HG02970 (cell line): ENCODE measurements at regions not wholly inside any gene's neighbourhood (a gene's known extent, or its start where the extent isn't known, plus 50 kb on each side); places are given as distances from the start of the nearest gene placed in this dataset.
"Not testable (repeated sequence)": the region's sequence is repeated elsewhere in the genome, so short reads cannot be mapped to it uniquely, and the experiment has no call there.

Experiments used
- ATAC-seq: cut with Tn5 transposase; IDR thresholded peaks from one replicate; pipeline ENCODE4 v1.9.1; 2021; ENCODE audit warnings: mild to moderate bottlenecking, moderate library complexity, moderate number of reproducible peaks; ENCODE audit not compliant: unreplicated experiment, low FRiP score

- ATAC-seq: no peak
Measured at GRCh38 chr4:3875466-3875865, 109.3 kb downstream of the ADRA2C start.

- ATAC-seq: not testable (repeated sequence)
Measured at GRCh38 chr4:3876057-3876845, 110.1 kb downstream of the ADRA2C start.

GRCh38 chr4:3877236-3877635 lies 111.1 kb downstream of the ADRA2C start:
- no peak for ATAC-seq

DNA sequence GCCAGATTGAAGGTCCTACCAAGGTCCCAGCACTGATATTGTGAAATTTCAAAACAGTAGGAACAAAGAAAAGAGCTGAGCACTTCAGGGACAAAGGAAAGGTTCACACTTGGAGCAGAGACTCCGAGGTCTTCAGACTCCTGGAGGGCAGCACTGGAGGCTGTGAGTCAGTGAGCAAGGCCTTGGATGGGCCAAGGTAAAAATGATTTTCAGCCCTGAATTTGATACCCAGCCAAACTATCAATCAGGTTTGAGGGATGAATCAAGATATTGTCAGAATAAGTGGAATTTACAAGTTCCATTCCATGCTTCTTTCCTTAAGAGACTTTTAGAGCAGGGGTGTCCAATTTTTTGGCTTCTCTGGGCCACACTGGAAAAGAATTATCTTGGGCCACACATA lies 111.7 kb downstream of the ADRA2C start:
- ATAC-seq: no peak

DNA sequence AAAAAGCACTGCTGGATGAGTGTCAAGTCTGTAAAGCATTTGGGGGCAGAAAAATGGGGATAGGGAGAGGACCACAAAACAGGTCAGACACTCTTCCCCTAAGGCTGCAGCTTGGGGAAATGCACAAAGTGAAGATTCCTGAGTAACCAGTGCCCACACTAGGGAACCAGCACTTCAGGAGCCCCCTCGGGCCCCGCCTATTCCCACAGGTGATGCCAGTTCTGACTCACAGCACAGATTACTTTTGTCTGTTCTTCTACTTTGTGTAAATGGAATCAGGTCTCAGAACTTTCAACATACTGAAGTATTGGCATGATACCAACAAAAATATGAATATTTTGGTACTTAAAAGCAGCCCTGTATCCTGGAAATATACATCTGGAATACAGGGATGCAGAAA lies 112.5 kb downstream of the ADRA2C start:
- ATAC-seq: no peak

DNA sequence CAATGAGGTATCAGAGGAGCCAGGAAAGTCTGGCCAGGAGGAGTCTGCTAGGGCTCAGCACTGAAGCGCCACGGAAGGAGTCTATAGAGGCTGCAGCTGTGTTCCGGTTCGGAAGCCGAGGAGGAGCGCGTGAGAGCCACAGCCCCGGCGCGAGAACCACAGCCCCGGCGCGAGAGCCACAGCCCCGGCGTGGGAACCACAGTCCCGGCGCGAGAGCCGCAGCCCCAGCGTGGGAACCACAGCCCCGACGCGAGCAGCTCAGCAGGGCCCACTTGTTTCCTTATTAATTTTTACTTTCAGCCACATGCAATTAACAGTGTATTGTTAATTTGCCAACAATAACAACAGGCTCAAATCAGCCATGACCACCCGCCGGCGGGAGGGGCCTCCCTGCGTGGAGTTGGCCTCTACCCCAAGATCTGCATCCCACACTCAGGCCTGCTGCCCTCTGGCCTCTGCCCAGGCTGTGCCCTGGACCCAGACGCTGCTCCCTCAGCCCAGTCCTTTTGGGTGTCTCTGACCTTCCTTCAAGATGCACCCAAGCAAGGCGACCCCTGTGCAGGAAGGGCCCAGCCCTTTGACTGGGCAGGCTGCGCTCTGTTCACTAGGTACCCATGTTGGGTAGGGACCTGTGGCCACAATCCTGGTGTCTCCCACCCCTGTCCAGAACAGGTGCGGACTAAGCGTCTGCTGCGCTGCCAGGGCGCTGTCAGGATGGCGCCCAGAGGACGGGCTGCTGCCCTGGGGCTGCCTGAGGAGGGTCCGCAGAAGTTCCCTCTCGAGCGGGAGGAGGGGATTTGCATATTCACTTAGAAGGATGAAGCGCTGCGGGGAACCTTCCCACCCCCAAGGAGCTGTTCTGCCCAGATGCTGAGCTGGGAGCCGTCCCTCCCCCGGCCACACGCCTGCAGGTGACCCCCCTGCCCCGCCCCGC lies 113.8 kb downstream of the ADRA2C start:
- ATAC-seq: no peak

GRCh38 chr4:3880615-3881120 lies 114.5 kb downstream of the ADRA2C start:
- ATAC-seq: no peak

- not testable (repeated sequence) for ATAC-seq
Measured at GRCh38 chr4:3882316-3882885, 116.2 kb downstream of the ADRA2C start.

DNA sequence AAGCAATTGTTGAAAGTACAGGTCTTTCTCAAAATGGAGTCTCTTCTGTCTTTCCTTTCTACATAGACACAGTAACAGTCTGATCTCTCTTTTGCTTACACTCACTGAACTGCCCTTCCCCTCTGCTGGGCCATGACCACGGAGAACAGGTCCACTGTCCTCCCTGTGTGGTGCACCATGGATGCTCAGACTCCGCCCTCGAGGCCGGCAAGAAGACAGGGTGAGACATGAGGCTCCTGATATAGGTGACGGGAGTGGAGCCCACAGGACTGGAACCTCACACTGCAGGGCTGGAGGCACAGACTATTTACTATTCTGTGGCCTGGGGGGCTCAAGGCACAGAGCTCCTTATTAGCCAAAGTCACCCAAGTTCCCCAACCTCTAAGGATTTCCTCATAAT lies 118.1 kb downstream of the ADRA2C start:
- not testable (repeated sequence) for ATAC-seq

GRCh38 chr4:3893590-3893989 lies 127.4 kb downstream of the ADRA2C start:
- ATAC-seq: not testable (repeated sequence)

DNA sequence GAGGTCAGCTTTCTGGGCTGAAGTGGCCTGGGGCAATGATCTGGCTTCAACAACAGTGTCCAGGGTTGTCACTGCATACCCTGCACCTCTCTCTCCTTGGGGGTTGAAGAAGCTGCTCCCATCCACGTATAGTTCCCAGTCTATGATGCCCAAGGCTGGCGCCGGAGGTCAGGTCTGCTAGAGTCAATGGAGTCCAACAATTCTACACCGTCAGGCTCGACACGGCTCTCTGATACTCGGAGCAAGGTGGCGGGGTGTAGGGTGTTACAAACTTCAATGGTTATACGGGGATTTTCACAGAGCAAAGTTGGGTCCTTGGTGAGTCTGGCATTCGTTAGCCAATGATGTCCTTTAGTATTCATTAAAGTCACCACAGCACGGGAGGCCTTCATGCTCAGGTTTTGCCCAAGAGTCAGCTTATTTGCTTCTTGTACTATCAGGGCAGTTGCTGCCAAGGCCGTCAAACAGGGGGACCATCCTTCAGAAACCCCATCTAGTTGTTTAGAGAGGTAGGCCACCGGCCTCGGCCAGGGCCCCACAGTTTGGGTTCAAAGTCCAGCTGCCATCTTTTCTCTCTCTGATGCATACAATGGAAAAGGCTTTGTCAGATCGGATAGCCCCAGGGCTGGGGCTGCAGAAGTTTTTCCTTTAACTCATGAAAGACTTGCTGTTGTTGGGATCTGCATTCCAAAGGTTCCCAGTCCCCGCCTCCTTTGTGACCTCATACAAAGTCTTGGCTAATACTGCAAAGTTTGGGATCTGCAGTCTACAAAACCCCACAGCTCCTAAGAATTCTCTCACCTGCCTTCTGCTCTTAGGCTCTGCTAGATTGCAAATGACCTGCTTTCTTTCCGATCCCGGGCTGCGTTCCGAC lies 128.1 kb downstream of the ADRA2C start:
- ATAC-seq: not testable (repeated sequence)

GRCh38 chr4:3896441-3896840 lies 130.3 kb downstream of the ADRA2C start:
- no peak for ATAC-seq

GRCh38 chr4:3896871-3897578 lies 130.8 kb downstream of the ADRA2C start:
- not testable (repeated sequence) for ATAC-seq

- ATAC-seq: no peak
Measured at GRCh38 chr4:3898098-3898497, 131.9 kb downstream of the ADRA2C start.

GRCh38 chr4:3898928-3899327 lies 132.7 kb downstream of the ADRA2C start:
- ATAC-seq: not testable (repeated sequence)

GRCh38 chr4:3904264-3904955 lies 138.2 kb downstream of the ADRA2C start:
- ATAC-seq: not testable (repeated sequence)

- not testable (repeated sequence) for ATAC-seq
Measured at GRCh38 chr4:3909616-3910015, 143.4 kb downstream of the ADRA2C start.

GRCh38 chr4:3910161-3910950 lies 144.2 kb downstream of the ADRA2C start:
- ATAC-seq: not testable (repeated sequence)
